Fibroblast of lung (primary cell): ENCODE measurements at regions not wholly inside any gene's neighbourhood (a gene's known extent, or its start where the extent isn't known, plus 50 kb on each side); places are given as distances from the start of the nearest gene placed in this dataset.

Experiments
- DNase-seq, 2 donors: peaks; one replicate each; pipeline versions ENCODE4 v3.0.0 to v3.0.0-alpha.2; 2010; ENCODE audit warnings: low read depth in 2 of 2
- H2AFZ ChIP-seq: 2 replicates; pipeline ENCODE4 v1.5.1; 2012; ENCODE audit warnings: low read length, control low read depth, inconsistent platforms
- H3K27ac ChIP-seq: 2 replicates; pipeline ENCODE4 v1.5.1; 2011; ENCODE audit warnings: low read length, control low read depth; ENCODE audit not compliant: insufficient read depth
- H3K27me3 ChIP-seq: 2 replicates; pipeline ENCODE4 v1.5.1; 2011; ENCODE audit warnings: mild to moderate bottlenecking, low read length; ENCODE audit not compliant: control insufficient read depth, insufficient read depth
- H3K36me3 ChIP-seq: 2 replicates; pipeline ENCODE4 v1.5.1; 2011; ENCODE audit warnings: low read length; ENCODE audit not compliant: control insufficient read depth, insufficient read depth
- H3K4me1 ChIP-seq: 2 replicates; pipeline ENCODE4 v1.5.1; 2011; ENCODE audit warnings: low read length; ENCODE audit not compliant: control insufficient read depth, insufficient read depth; ENCODE audit errors: extremely low read depth
- H3K4me2 ChIP-seq: 2 replicates; pipeline ENCODE4 v1.5.1; 2011; ENCODE audit warnings: low read length, control low read depth; ENCODE audit not compliant: insufficient read depth; ENCODE audit errors: extremely low read depth
- H3K4me3 ChIP-seq, 4 experiments: fragments of 200-600 bp in 1 of 4; sonication (generic) in 1 of 4; replicated peaks in 1 of 4; 2 replicates each; pipeline ENCODE4 v1.5.1; 2011 to 2016; ENCODE audit warnings: low read length in 4 of 4, low read depth in 3 of 4, mild to moderate bottlenecking in 3 of 4, control low read depth in 2 of 4, inconsistent platforms in 1 of 4, mixed read lengths in 1 of 4; ENCODE audit not compliant: insufficient read depth in 1 of 4; ENCODE audit errors: control extremely low read depth in 1 of 4
- H3K79me2 ChIP-seq: 2 replicates; pipeline ENCODE4 v1.5.1; 2012; ENCODE audit warnings: mild to moderate bottlenecking, low read length, inconsistent platforms; ENCODE audit not compliant: control insufficient read depth, insufficient read depth
- H3K9ac ChIP-seq: 2 replicates; pipeline ENCODE4 v1.5.1; 2011; ENCODE audit warnings: mild to moderate bottlenecking, low read length, control low read depth; ENCODE audit not compliant: insufficient read depth
- H3K9me3 ChIP-seq: 2 replicates; pipeline ENCODE4 v1.5.1; 2012; ENCODE audit warnings: low read depth, low read length; ENCODE audit not compliant: control insufficient read depth, insufficient read depth
- H4K20me1 ChIP-seq: 2 replicates; pipeline ENCODE4 v1.5.1; 2011; ENCODE audit warnings: low read length; ENCODE audit not compliant: control insufficient read depth, insufficient read depth; ENCODE audit errors: extremely low read depth
- CTCF ChIP-seq, 2 donors: IDR thresholded peaks in 1 of 2; conservative IDR thresholded peaks in 1 of 2; 1 replicate in 1 of 2; 2 replicates in 1 of 2; pipeline ENCODE4 v1.5.1; 2011 to 2012; ENCODE audit warnings: low read length in 2 of 2, control low read depth in 1 of 2, inconsistent platforms in 1 of 2, low read depth in 1 of 2, mild to moderate bottlenecking in 1 of 2
- EZH2 ChIP-seq: IDR thresholded peaks from 2 replicates; pipeline ENCODE4 v1.5.1; 2012; ENCODE audit warnings: low read length, control low read depth, mild to moderate bottlenecking; ENCODE audit errors: missing control alignments

DNA sequence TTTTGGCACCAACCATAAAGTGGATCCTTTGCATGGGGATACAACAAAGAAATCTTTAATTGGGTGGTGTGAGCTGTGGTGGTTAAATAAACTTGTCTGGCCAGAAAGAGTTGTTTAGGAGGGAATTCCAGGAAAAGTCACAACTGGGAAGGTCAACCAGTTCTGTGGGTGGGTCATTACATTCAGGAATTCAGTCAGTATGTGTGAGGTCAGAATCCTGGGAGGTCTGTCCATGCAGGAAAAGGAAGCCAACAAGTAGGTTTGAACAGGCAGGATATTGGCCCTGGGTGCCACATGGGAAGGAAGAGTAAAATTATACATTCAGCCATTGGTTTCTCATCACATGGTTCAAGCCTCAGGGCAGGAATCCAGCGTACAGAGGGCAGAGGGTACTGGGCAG, 162.3 kb upstream of the ADAMTS5 start:
- H3K27me3 ChIP-seq: no peaks in the 10 kb centered on the region
- no peak overlapping the region for H3K4me2 ChIP-seq
- TF ChIP-seq EZH2 (no peak), CTCF (conservative IDR thresholded peaks at IDR 0.05 in 1 of 2, IDR thresholded peaks at IDR 0.05 in 1 of 2; ENCODE audit: low read depth in 1 of 2, low read length in 2 of 2) (no peak)
- no peaks in the 10 kb centered on the region for H3K36me3 ChIP-seq
- no peak overlapping the region for H3K4me3 ChIP-seq
- H4K20me1 ChIP-seq: no peaks in the 10 kb centered on the region
- DNase-seq: no peak
- no peaks in the 10 kb centered on the region for H3K9me3 ChIP-seq
- H3K27ac ChIP-seq: no peak overlapping the region
- H3K79me2 ChIP-seq: no peaks in the 10 kb centered on the region
- no peaks in the 10 kb centered on the region for H3K4me1 ChIP-seq
- H3K9ac ChIP-seq: no peak overlapping the region
- no peak overlapping the region for H2AFZ ChIP-seq

DNA sequence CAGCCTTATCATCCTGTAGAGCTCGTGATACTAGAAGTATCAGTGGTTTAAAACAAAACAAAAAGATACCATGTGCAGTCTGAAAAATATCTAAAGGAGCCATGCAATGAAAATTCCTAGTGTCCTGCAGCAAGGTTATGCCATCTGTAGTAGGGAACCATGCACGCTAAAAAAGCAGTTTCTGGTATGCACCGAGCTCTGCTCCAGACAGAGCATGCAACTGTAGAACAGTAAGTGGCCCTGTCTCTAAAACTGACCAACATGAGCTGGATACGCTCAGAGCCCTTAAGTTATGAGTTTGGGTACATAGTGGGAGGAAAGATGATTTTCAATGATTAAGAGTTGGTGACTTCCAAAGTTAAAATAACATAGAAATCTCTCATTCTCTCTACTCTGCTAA, 159.3 kb upstream of the ADAMTS5 start:
- H3K4me1 ChIP-seq: no peaks in the 10 kb centered on the region
- H3K27me3 ChIP-seq: no peaks in the 10 kb centered on the region
- TF ChIP-seq EZH2 (no peak), CTCF (conservative IDR thresholded peaks at IDR 0.05 in 1 of 2, IDR thresholded peaks at IDR 0.05 in 1 of 2; ENCODE audit: low read depth in 1 of 2, low read length in 2 of 2) (no peak)
- H3K9me3 ChIP-seq: no peaks in the 10 kb centered on the region
- no peak overlapping the region for H3K4me2 ChIP-seq
- DNase-seq: no peak
- H3K9ac ChIP-seq: no peak overlapping the region
- no peak overlapping the region for H3K4me3 ChIP-seq
- H3K27ac ChIP-seq: no peak overlapping the region
- no peak overlapping the region for H2AFZ ChIP-seq
- H3K36me3 ChIP-seq: no peaks in the 10 kb centered on the region
- H4K20me1 ChIP-seq: no peaks in the 10 kb centered on the region
- no peaks in the 10 kb centered on the region for H3K79me2 ChIP-seq

GRCh38 chr21:27122686-27123085, 155.8 kb upstream of the ADAMTS5 start:
- Histone ChIP-seq H3K9ac (no peak overlapping the region), H3K9me3 (no peaks in the 10 kb centered on the region), H3K36me3 (no peaks in the 10 kb centered on the region), H3K27ac (no peak overlapping the region), H4K20me1 (no peaks in the 10 kb centered on the region), H3K4me1 (no peaks in the 10 kb centered on the region), H3K79me2 (no peaks in the 10 kb centered on the region), H3K4me3 (no peak overlapping the region), H3K4me2 (no peak overlapping the region), H2AFZ (no peak overlapping the region), H3K27me3 (no peaks in the 10 kb centered on the region)
- DNase-seq: no peak
- TF ChIP-seq CTCF (conservative IDR thresholded peaks at IDR 0.05 in 1 of 2, IDR thresholded peaks at IDR 0.05 in 1 of 2; ENCODE audit: low read depth in 1 of 2, low read length in 2 of 2) (no peak), EZH2 (no peak)
